ENCODE measurements at regions not wholly inside any gene's neighbourhood (a gene's known extent, or its start where the extent isn't known, plus 50 kb on each side); places are given as distances from the start of the nearest gene placed in this dataset.

- TF ChIP-seq CTCF (IDR thresholded peaks at IDR 0.05 in 8 of 11, conservative IDR thresholded peaks at IDR 0.05 in 3 of 11) (no peak), POLR2AphosphoS5 (IDR thresholded peaks at IDR 0.05) (no peak)
Measured at GRCh38 chr4:141347684-141348083, 127.0 kb downstream of the ZNF330 start.
